HL-60 (cell line): ENCODE measurements at regions not wholly inside any gene's neighbourhood (a gene's known extent, or its start where the extent isn't known, plus 50 kb on each side); places are given as distances from the start of the nearest gene placed in this dataset.

Experiments
- CTCF ChIP-seq: IDR thresholded peaks from one replicate; pipeline ENCODE4 v1.5.1; 2011; ENCODE audit warnings: low read length, control low read depth, inconsistent platforms; ENCODE audit not compliant: insufficient read depth
- REST ChIP-seq: IDR thresholded peaks from 2 replicates; pipeline ENCODE4 v1.6.1; 2012; ENCODE audit warnings: low read depth; ENCODE audit not compliant: insufficient replicate concordance

GRCh38 chr3:55313666-55314065 is 173.4 kb downstream of the WNT5A start:
- TF ChIP-seq CTCF (no peak), REST (no peak)
